Lower lobe of right lung (tissue), 2 donors: ENCODE measurements at regions not wholly inside any gene's neighbourhood (a gene's known extent, or its start where the extent isn't known, plus 50 kb on each side); places are given as distances from the start of the nearest gene placed in this dataset.

Experiments
- ATAC-seq, 2 donors: fragments of 200-7000 bp; cut with Tn5 transposase; one replicate each; pipeline ENCODE4 v1.9.1; 2020 to 2022; ENCODE audit warnings: mild to moderate bottlenecking in 2 of 2, moderate library complexity in 2 of 2
- DNase-seq: peaks from one replicate; pipeline ENCODE4 v3.0.0-alpha.2; 2020
- H3K27ac ChIP-seq: fragments of 200-600 bp; one replicate; pipeline ENCODE4 v1.8.0; 2022
- H3K27me3 ChIP-seq: fragments of 200-600 bp; one replicate; pipeline ENCODE4 v1.8.0; 2022; ENCODE audit warnings: low read depth
- H3K36me3 ChIP-seq: fragments of 200-600 bp; one replicate; pipeline ENCODE4 v1.8.0; 2022; ENCODE audit warnings: mild to moderate bottlenecking
- H3K4me1 ChIP-seq: fragments of 200-600 bp; one replicate; pipeline ENCODE4 v1.8.0; 2022
- H3K4me3 ChIP-seq: fragments of 200-600 bp; one replicate; pipeline ENCODE4 v1.8.0; 2022; ENCODE audit warnings: mild to moderate bottlenecking
- H3K9me3 ChIP-seq: fragments of 200-600 bp; one replicate; pipeline ENCODE4 v1.8.0; 2022
- intact Hi-C: fragments of 100-400 bp; cut with DNase I; formaldehyde crosslinking; loops from one replicate; pipeline ENCODE4 v1.11.0; 2022
- TF ChIP-seq, protein P1 (sequence below): fragments of 200-600 bp; IDR thresholded peaks from one replicate; pipeline ENCODE4 v1.8.0; 2022; ENCODE audit warnings: antibody characterized with exemption, mild to moderate bottlenecking
- donor health status: DM: no; HTN: yes; CAD: no; lungs with severe emphysema.

DNA sequence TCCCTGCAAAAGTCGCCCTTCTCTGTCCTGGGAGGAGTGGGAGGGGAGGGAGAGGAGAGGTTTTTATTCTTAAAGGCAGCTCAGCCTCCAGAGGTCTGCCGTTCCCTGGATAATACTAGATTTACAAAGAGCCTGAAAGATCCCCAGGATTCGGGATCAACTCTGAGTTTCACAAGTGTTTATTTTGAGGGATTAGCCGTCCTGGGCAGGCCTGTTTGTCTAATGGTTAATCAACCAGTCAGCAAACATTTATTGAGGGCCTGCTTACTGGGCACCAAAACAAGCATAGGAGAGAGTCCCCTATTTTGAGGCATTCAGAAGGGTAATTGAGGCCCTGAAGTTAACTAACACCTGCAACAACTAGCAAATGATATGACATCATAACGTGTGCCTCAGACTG is 152.6 kb upstream of the SLC1A4 start:
- TF ChIP-seq, protein P1, sequence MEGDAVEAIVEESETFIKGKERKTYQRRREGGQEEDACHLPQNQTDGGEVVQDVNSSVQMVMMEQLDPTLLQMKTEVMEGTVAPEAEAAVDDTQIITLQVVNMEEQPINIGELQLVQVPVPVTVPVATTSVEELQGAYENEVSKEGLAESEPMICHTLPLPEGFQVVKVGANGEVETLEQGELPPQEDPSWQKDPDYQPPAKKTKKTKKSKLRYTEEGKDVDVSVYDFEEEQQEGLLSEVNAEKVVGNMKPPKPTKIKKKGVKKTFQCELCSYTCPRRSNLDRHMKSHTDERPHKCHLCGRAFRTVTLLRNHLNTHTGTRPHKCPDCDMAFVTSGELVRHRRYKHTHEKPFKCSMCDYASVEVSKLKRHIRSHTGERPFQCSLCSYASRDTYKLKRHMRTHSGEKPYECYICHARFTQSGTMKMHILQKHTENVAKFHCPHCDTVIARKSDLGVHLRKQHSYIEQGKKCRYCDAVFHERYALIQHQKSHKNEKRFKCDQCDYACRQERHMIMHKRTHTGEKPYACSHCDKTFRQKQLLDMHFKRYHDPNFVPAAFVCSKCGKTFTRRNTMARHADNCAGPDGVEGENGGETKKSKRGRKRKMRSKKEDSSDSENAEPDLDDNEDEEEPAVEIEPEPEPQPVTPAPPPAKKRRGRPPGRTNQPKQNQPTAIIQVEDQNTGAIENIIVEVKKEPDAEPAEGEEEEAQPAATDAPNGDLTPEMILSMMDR, result no peak
- peaks cover 22% of the 10 kb centered on the region for H3K4me1 ChIP-seq
- no peaks in the 10 kb centered on the region for H3K36me3 ChIP-seq
- no peak overlapping the region for H3K4me3 ChIP-seq
- DNase-seq (no peak), ATAC-seq (no peak)
- no peaks in the 10 kb centered on the region for H3K9me3 ChIP-seq
- no peak overlapping the region for H3K27ac ChIP-seq
- no peaks in the 10 kb centered on the region for H3K27me3 ChIP-seq
- intact Hi-C loops, result no loop called here

DNA sequence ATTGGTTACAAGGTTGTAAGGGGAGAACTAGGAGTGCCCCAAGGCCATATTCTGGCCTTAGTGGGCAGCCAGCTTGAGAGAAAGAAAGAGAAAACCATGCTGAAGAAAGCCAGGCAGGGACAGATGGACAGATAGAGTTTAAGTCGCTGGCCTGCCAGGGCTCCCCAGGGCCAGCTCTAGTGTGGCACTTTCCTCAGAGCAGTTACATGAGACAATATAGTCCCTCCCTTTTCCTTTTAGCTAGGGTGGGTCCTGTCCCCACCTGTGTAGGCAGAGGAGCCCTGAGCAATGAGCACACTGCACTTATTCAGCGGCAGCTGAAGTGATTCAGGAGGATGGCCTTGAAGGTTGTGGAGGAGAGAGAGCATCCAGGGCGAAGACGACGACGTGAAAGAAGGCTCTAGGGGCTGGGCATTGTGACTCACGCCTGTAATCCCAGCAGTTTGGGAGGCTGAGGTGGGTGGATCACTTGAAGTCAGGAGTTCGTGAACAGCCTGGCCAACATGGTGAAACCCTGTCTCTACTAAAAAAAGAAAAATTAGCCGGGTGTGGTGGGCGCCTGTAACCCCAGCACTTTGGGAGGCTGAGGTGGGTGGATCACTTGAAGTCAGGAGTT is 152.0 kb upstream of the SLC1A4 start:
- intact Hi-C loops, result no loop called here
- TF ChIP-seq, protein P1, result no peak

DNA sequence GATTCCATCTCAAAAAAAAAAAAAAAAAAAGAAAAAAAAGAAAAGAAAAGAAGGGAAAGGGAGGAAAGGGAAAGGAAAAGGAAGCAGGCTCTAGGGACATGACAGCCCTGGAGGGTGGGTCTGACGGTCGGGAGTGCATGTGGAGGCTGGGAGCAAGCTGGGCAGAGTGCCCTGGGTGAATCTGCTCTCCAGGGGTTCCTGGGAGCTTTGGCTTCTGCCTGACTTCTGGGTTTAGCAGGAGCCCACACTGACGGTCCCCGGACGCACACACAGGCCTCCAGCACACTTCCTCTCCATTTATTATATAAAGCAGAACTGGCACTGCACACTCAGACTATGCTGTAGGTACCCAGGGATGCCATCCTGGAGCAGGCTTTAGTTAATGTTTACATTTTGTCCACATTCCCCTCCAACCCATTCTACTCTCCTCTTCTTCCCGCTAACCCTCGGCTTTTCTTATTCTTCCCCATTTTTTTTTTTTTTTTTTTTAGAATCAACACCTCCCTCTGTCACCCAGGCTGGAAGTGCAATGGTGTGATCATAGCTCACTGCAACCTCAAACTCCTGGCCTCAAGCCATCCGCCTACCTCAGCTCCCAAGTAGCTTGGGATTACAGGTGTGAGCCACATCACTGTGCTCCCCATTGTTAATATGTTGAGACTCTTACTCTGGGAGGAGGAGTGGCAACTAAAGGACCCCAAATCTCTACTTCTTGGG is 151.1 kb upstream of the SLC1A4 start:
- Histone ChIP-seq H3K4me3 (no peak overlapping the region), H3K27me3 (no peaks in the 10 kb centered on the region), H3K4me1 (peaks cover 18% of the 10 kb centered on the region), H3K27ac (no peak overlapping the region), H3K36me3 (no peaks in the 10 kb centered on the region), H3K9me3 (no peaks in the 10 kb centered on the region)
- intact Hi-C loops, result no loop called here
- peak; percentile 56 for DNase-seq
- peak; percentile 62 to 64 for ATAC-seq
- TF ChIP-seq, protein P1, result no peak

More for the DNA sequence above, 152.0 kb upstream of the SLC1A4 start:
- H3K9me3 ChIP-seq, result no peaks in the 10 kb centered on the region
- no peak overlapping the region for H3K27ac ChIP-seq
- H3K27me3 ChIP-seq, result no peaks in the 10 kb centered on the region
- H3K4me3 ChIP-seq, result no peak overlapping the region
- ATAC-seq (no peak), DNase-seq (no peak)
- H3K4me1 ChIP-seq, result peaks cover 18% of the 10 kb centered on the region
- no peaks in the 10 kb centered on the region for H3K36me3 ChIP-seq

DNA sequence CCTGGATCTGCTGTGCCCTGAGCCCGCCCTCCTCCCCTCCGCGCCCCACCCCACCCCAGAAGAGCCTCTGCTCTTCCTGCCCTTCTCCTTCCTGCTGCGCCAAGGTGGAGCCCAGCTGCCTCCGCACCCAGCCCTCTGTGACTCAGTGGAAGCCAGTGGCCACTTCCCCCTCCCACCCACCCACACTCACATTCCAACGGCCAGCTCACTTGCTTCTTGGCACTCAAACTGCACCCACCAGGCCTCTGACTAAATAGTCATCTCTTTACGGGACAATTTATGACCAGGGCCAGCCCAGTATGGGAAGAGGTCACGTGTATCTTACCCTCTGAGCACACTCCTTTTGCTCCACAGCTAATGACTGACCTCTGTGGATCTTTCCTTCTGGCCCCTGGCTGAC is 150.4 kb upstream of the SLC1A4 start:
- TF ChIP-seq, protein P1, result no peak
- H3K4me3 ChIP-seq, result no peak overlapping the region
- H3K9me3 ChIP-seq, result no peaks in the 10 kb centered on the region
- intact Hi-C loops, result no loop called here
- DNase-seq, result peak; percentile 60
- H3K27ac ChIP-seq, result peak overlapping the region; percentile 3
- H3K27me3 ChIP-seq, result no peaks in the 10 kb centered on the region
- ATAC-seq, result peak; percentile 62 to 72
- H3K4me1 ChIP-seq, result peaks cover 18% of the 10 kb centered on the region
- no peaks in the 10 kb centered on the region for H3K36me3 ChIP-seq

DNA sequence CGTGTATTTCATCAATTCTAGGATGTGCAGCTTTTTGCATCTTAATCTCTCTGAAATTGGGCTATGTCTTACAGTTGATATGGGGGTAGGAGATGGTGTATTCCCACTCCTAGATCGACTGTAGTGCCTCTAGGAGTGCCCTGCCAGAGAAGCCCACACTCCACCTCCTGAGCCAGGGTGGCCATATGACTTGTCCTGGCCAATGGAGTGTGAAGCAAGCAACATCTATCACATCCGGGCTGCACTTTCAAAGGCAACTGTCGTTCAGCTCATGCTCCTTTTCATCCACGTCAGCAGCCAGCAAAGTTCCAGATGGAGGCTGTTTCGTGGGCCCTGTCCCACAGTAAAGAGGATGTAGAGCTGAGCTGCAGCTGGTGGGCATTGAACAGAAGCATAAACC is 149.4 kb upstream of the SLC1A4 start:
- Histone ChIP-seq H3K4me3 (no peak overlapping the region), H3K36me3 (no peaks in the 10 kb centered on the region), H3K9me3 (no peaks in the 10 kb centered on the region), H3K4me1 (peaks cover 18% of the 10 kb centered on the region), H3K27me3 (no peaks in the 10 kb centered on the region), H3K27ac (peak overlapping the region; percentile 49)
- intact Hi-C loops, result no loop called here
- DNase-seq, result no peak
- peak; percentile 41 to 45 for ATAC-seq
- TF ChIP-seq, protein P1, result no peak
